ENCODE measurements at regions not wholly inside any gene's neighbourhood (a gene's known extent, or its start where the extent isn't known, plus 50 kb on each side); places are given as distances from the start of the nearest gene placed in this dataset.

GRCh38 chr17:71726341-71726740 is 394.5 kb upstream of the SOX9 start:
- H3K9me3 ChIP-seq (ENCODE audit: control insufficient read depth in 4 of 4, low read length in 3 of 4), result peaks cover 0 to 3% (median 0%) of the 10 kb centered on the region in 4 donors
- H3K4me1 ChIP-seq (ENCODE audit: control insufficient read depth in 4 of 4, insufficient read depth in 4 of 4, low read length in 3 of 4), result no peaks in the 10 kb centered on the region
- no peaks in the 10 kb centered on the region for H3K36me3 ChIP-seq (ENCODE audit: control insufficient read depth in 4 of 4, insufficient read depth in 3 of 4, low read depth in 1 of 4, low read length in 3 of 4)
- H3K4me3 ChIP-seq (ENCODE audit: low read depth in 1 of 3, low read length in 3 of 3), result no peak overlapping the region
- 67% methylated on average over 5 of the region's 5 CpGs for WGBS
- TF ChIP-seq JUND (IDR thresholded peaks at IDR 0.05) (no peak), HNF4G (IDR thresholded peaks at IDR 0.05) (no peak), RXRA (IDR thresholded peaks at IDR 0.05) (no peak), EGR1 (IDR thresholded peaks at IDR 0.05; ENCODE audit: low read depth in 2 of 2) (no peak), TAF1 (conservative IDR thresholded peaks at IDR 0.05) (no peak), YY1 (IDR thresholded peaks at IDR 0.05) (no peak), FOXA2 (IDR thresholded peaks at IDR 0.05) (no peak), SP1 (IDR thresholded peaks at IDR 0.05) (no peak), ZBTB33 (IDR thresholded peaks at IDR 0.05) (no peak), REST (IDR thresholded peaks at IDR 0.05) (no peak), CTCF (IDR thresholded peaks at IDR 0.05; ENCODE audit: low read depth, low read length, missing input control) (no peak), RAD21 (IDR thresholded peaks at IDR 0.05) (no peak), HNF4A (conservative IDR thresholded peaks at IDR 0.05) (no peak), FOXA1 (IDR thresholded peaks at IDR 0.05) (no peak), MAX (IDR thresholded peaks at IDR 0.05) (no peak), NR2F2 (IDR thresholded peaks at IDR 0.05) (no peak), GABPA (IDR thresholded peaks at IDR 0.05 in 1 of 2, conservative IDR thresholded peaks at IDR 0.05 in 1 of 2) (no peak), ATF3 (IDR thresholded peaks at IDR 0.05) (no peak)
- no peak for DNase-seq (ENCODE audit: low spot score)
- H3K27ac ChIP-seq (ENCODE audit: low read depth in 1 of 2, low read length in 2 of 2), result no peak overlapping the region
- no peak overlapping the region for H3K9ac ChIP-seq (ENCODE audit: low read depth in 1 of 2, low read length in 2 of 2)
- H3K27me3 ChIP-seq (ENCODE audit: control insufficient read depth in 4 of 4, insufficient read depth in 4 of 4, low read length in 3 of 4), result no peaks in the 10 kb centered on the region

Data from liver (tissue), 8 donors.